HG03108 (cell line): ENCODE measurements at regions not wholly inside any gene's neighbourhood (a gene's known extent, or its start where the extent isn't known, plus 50 kb on each side); places are given as distances from the start of the nearest gene placed in this dataset.
A peak's percentile ranks its signal among the peaks of the same experiment; 100 is the strongest.

ENCODE experiments used
- ATAC-seq: cut with Tn5 transposase; IDR thresholded peaks from one replicate; pipeline ENCODE4 v1.9.1; 2021; ENCODE audit warnings: moderate library complexity; ENCODE audit not compliant: unreplicated experiment

GRCh38 chr13:95445131-95445530 lies 107.4 kb upstream of the CLDN10 start:
- no peak for ATAC-seq

- no peak for ATAC-seq
Measured at GRCh38 chr13:95447814-95448213, 104.7 kb upstream of the CLDN10 start.

DNA sequence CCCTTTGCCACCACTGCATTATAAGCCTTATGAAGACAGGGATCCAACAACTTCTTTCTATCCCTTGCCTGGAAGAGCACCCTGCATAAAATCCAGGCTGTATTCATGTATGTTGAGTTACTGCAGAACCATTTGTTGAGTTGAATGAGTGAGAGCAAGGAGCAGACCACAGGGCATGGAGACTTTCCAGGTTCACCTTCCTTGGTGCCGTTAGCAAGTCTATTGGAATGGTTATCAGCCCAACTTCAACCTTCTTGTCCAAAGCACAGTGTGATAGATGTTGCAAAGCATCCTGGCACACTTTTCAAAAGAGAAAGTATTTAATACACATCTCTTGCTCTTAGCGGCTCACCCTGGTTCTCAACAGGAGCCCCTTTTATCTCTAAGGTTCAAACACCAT lies 100.9 kb upstream of the CLDN10 start:
- ATAC-seq = no peak

DNA sequence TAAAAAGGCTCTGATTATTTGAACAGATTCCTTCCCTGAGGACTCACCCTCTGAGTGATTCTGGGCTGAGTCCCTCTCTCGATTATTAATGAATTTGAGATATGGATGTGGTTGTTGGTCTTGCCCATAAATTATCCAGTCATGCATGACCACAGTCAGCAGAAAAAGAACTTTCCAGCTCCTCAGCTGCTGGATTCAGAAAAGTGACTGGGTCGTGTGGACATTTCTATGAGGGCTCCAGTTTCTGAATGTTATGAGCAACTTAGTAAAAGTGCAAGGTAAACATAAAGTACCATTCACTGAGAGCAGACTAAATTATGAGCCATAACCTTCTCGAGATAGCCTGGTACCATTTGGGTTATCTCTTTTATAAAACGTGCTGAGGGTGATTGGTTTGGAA lies 100.1 kb upstream of the CLDN10 start:
- no peak for ATAC-seq

DNA sequence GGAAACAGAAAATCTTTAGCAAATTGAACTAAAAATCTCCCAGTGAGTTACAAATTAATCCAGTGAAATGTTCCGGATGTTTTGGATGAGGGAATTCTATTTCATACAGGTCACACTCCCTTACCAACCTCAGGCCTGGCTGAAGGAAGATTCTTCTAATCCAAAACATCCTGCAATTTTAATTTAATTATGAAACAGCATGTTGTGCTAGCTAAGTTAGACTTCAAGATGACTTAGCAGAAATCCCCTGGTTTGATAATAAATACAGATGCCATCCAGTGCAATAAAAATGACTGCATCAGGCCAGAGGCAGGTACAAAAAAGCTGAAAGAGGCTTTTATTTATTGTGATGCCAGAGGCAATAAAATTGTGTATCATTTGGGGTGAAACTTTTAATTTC lies 96.7 kb upstream of the CLDN10 start:
- ATAC-seq = no peak

DNA sequence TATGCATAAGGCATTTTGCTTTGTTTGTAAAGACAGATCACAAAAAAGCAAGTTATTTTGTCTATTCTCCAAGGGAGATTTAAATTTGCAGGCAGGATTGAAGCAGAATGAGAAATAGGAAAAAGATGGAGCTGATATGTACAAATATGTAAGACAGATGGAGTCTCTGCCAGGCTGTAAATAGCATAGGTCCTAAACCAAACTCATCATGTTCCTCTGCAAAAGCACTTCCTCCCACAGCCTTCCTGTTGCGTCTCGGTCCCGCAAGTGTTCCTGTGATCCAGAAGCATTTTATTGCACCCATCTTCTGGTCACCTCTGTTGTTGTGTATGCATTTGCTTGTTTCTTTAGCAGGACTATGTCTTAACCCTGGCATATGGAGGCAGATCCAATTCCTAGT lies 95.7 kb upstream of the CLDN10 start:
- no peak for ATAC-seq

DNA sequence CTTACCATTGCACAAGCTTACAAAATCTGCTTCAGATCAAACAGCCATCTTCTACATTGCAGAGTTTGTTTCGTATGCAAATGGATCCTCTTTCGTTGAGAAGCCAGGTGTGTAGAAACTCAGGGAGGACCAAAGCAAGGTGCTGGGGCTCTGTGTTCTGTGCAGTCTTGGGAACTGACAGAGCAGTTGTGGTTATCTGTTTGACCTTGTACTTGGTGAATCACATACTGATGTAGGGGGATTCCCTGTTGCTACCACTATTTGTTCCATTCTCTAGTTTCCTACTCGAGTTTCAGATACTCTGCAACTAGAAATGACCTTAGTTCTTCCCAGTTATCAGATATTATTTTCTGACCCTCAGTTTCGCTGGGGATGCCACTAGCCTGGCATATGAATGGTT lies 95.2 kb upstream of the CLDN10 start:
- ATAC-seq = peak; percentile 99

DNA sequence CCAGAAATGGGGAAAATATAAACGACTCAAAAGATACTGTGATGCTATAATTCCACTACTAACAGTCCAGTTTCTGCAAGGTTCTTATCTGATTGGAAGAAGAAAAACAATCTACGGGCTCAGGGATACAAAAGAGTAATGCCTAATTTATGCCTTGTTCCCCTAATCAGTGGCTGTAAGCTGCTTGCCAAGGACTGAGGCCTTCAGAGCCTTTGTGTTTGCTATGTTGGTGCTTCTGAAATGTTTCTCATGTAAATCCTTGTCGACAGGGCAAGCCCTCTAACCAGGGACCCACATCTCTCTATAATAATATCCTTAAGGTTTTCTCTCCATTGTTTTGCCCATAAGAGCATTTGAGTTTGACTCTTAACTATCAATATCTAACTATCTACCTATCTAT lies 89.7 kb upstream of the CLDN10 start:
- no peak for ATAC-seq

- no peak for ATAC-seq
Measured at GRCh38 chr13:95463531-95463930, 89.0 kb upstream of the CLDN10 start.

DNA sequence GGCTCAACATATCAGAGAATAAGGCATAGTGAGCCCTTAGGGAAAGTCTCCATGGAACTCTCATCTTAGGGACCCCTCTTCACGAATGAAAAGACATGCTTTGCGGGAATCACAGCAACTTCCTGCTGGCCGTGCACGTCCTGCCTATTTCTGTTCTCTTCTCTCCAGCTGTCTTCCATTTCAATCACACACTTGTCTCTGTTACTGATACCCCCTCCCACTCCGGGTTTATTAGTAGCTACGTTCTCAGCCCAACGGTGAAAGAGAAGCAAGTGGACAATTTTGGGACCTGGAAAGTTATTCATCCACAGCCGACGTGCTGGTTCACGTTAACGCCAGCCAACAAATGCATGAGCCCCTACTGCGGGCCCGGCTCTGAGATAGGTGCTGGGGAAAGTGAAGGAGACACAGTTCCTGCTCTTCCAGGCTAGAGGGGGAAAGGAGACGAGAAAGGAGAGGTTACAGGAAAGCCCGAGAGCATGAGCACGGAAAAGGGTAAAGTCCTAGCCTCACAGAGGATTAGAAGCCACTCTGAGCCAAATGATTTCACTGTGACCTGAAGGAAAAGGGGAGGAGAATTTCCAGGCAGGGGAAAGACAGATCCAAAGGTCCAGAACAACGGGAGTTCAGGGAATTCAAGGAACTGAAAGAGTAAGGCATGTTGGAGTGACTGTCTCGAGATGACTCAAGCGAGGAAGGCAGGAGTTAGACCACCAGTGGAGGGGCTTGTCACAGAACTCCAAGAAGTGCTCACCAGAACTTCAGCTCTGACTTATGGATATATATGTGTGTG lies 81.8 kb upstream of the CLDN10 start:
- ATAC-seq = no peak

GRCh38 chr13:95471960-95472359 lies 80.6 kb upstream of the CLDN10 start:
- ATAC-seq = no peak

GRCh38 chr13:95474992-95475391 lies 77.5 kb upstream of the CLDN10 start:
- no peak for ATAC-seq

GRCh38 chr13:95477187-95477586 lies 75.3 kb upstream of the CLDN10 start:
- ATAC-seq = no peak

GRCh38 chr13:95479731-95480130 lies 72.8 kb upstream of the CLDN10 start:
- no peak for ATAC-seq

DNA sequence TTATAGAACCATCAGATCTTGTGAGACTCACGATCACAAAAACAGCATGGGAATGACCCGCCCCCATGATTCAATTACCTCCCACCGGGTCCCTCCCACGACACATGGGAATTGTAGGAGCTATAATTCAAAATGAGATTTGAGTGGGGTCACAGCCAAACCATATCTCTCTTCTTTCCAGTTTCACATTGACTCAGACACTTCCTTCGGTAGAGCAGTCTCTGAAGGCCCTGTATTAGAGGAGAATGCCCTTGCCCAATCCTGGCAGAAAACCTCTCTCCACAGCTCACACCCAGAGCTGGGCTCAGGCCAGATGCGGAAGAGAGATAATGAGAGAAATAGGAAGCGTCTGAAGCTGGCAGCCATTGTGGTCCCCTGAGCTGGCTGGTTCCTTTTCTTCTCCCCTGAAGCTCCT lies 72.4 kb upstream of the CLDN10 start:
- peak; percentile 61 for ATAC-seq

- ATAC-seq = no peak
Measured at GRCh38 chr13:95480791-95481780, 71.4 kb upstream of the CLDN10 start.

DNA sequence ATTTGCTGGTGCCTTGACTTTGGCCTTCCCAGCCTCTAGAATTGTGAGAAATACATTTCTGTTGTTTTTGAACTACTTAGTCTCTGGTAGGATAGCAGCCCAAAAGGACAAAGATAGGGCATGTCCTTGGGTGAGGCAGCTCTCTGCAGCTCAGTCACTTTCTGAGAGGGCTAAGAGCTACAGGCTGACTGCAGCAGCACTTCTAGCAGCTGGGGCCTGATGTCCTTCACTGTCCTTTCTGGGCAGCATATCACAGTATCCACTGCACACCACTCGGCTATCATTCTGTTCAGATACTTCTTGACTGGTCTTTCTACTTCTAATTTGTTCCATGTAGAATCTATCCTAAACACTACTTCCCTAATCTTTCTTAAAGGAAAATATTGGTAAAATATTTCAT lies 68.5 kb upstream of the CLDN10 start:
- ATAC-seq = no peak

DNA sequence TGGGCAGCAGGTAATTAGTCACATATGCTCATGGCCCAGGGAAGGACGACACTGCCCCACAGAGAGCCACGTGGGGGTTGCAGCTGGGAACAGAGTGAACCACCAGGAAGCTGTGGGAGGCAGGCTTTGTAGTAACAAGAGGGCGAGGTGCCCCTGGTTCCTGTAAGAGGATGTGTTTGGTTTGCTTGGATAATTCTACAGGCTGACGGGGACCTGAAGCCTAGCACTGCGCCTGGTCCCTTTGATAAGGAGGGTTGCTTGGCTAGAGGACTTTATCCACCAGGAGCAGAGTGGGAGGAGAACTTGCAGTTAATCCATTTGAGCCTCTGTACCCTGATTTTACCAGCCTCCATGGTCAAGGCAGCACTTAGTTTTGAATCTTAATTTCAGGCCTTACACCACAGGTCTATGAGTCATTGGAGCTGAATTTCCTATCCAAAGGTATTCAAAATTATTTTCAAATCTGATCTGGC lies 67.4 kb upstream of the CLDN10 start:
- no peak for ATAC-seq

GRCh38 chr13:95485518-95486144 lies 66.9 kb upstream of the CLDN10 start:
- no peak for ATAC-seq

- ATAC-seq = no peak
Measured at GRCh38 chr13:95492044-95492801, 60.3 kb upstream of the CLDN10 start.
